PC-3 (cell line): ENCODE measurements at regions not wholly inside any gene's neighbourhood (a gene's known extent, or its start where the extent isn't known, plus 50 kb on each side); places are given as distances from the start of the nearest gene placed in this dataset.

Source experiments
- CTCF ChIP-seq: fragments of 300-600 bp; sonication (generic); conservative IDR thresholded peaks from 2 replicates; pipeline ENCODE4 v1.5.1; 2017; ENCODE audit warnings: antibody characterized with exemption, low read depth, mild to moderate bottlenecking, low read length
- EZH2phosphoT487 ChIP-seq: fragments of 300-600 bp; sonication (generic); IDR thresholded peaks from 2 replicates; pipeline ENCODE4 v1.6.1; 2018; ENCODE audit warnings: mild to moderate bottlenecking, antibody characterized with exemption, low read length, borderline replicate concordance

GRCh38 chr16:47925811-47926460, 229.9 kb downstream of the ABCC12 start:
- TF ChIP-seq CTCF (no peak), EZH2phosphoT487 (no peak)
